ENCODE measurements at regions not wholly inside any gene's neighbourhood (a gene's known extent, or its start where the extent isn't known, plus 50 kb on each side); places are given as distances from the start of the nearest gene placed in this dataset.

GRCh38 chr1:244339776-244340175 is 111.9 kb downstream of the ADSS2 start:
- DNase-seq (ENCODE audit: low spot score), result no peak
- TF ChIP-seq CTCF (IDR thresholded peaks at IDR 0.05; ENCODE audit: extremely low read depth, missing control alignments), result no peak

- TF ChIP-seq CTCF (IDR thresholded peaks at IDR 0.05; ENCODE audit: extremely low read depth, missing control alignments), result no peak
- DNase-seq (ENCODE audit: low spot score), result no peak
These were observed 111.3 kb downstream of the ADSS2 start for GRCh38 chr1:244340396-244340795.

GRCh38 chr1:244341455-244342450 is 110.0 kb downstream of the ADSS2 start:
- no peak for DNase-seq (ENCODE audit: low spot score)
- no peak for TF ChIP-seq CTCF (IDR thresholded peaks at IDR 0.05; ENCODE audit: extremely low read depth, missing control alignments)

- TF ChIP-seq CTCF (IDR thresholded peaks at IDR 0.05; ENCODE audit: extremely low read depth, missing control alignments), result no peak
These were observed 107.7 kb downstream of the ADSS2 start for GRCh38 chr1:244344001-244344400.

GRCh38 chr1:244346972-244347618 is 104.6 kb downstream of the ADSS2 start:
- no peak for TF ChIP-seq CTCF (IDR thresholded peaks at IDR 0.05; ENCODE audit: extremely low read depth, missing control alignments)
- no peak for DNase-seq (ENCODE audit: low spot score)

More at GRCh38 chr1:244344001-244344400, 107.7 kb downstream of the ADSS2 start:
- DNase-seq (ENCODE audit: low spot score), result no peak

GRCh38 chr1:244347942-244348341 is 103.8 kb downstream of the ADSS2 start:
- no peak for TF ChIP-seq CTCF (IDR thresholded peaks at IDR 0.05; ENCODE audit: extremely low read depth, missing control alignments)
- DNase-seq (ENCODE audit: low spot score), result no peak

- DNase-seq (ENCODE audit: low spot score), result no peak
- TF ChIP-seq CTCF (IDR thresholded peaks at IDR 0.05; ENCODE audit: extremely low read depth, missing control alignments), result no peak
These were observed 102.6 kb downstream of the ADSS2 start for GRCh38 chr1:244349103-244349531.
